H7 (cell line): ENCODE measurements at regions not wholly inside any gene's neighbourhood (a gene's known extent, or its start where the extent isn't known, plus 50 kb on each side); places are given as distances from the start of the nearest gene placed in this dataset.
"Not testable (repeated sequence)": the region's sequence is repeated elsewhere in the genome, so short reads cannot be mapped to it uniquely, and the experiment has no call there.

Experiments
- DNase-seq: peaks from one replicate; pipeline ENCODE4 v3.0.0; 2012
- H3K27me3 ChIP-seq: 2 replicates; pipeline ENCODE4 v1.6.0; 2011; ENCODE audit warnings: mild to moderate bottlenecking, low read length; ENCODE audit not compliant: control insufficient read depth, insufficient read depth
- H3K36me3 ChIP-seq: replicated peaks from 2 replicates; pipeline ENCODE4 v1.5.1; 2011; ENCODE audit warnings: low read length; ENCODE audit not compliant: control insufficient read depth, insufficient read depth
- H3K4me3 ChIP-seq: 2 replicates; pipeline ENCODE4 v1.5.1; 2011; ENCODE audit warnings: low read depth, mild to moderate bottlenecking, control low read depth, low read length, moderate library complexity; ENCODE audit not compliant: insufficient read depth

GRCh38 chr7:51374936-51375335 is 58.3 kb upstream of the COBL start:
- Histone ChIP-seq H3K27me3 (no peaks in the 10 kb centered on the region), H3K4me3 (no peak overlapping the region), H3K36me3 (no peaks in the 10 kb centered on the region)
- DNase-seq, result no peak

GRCh38 chr7:51373607-51374006 is 57.0 kb upstream of the COBL start:
- not testable (repeated sequence) for H3K36me3 ChIP-seq, H3K4me3 ChIP-seq, DNase-seq, H3K27me3 ChIP-seq

- no peak overlapping the region for H3K4me3 ChIP-seq
- no peaks in the 10 kb centered on the region for H3K27me3 ChIP-seq
- H3K36me3 ChIP-seq, result no peaks in the 10 kb centered on the region
- DNase-seq, result peak; percentile 24
Observed at GRCh38 chr7:51369746-51370145, 53.1 kb upstream of the COBL start.

- H3K4me3 ChIP-seq, DNase-seq, H3K27me3 ChIP-seq, H3K36me3 ChIP-seq: not testable (repeated sequence)
Observed at GRCh38 chr7:51369228-51369627, 52.6 kb upstream of the COBL start.

GRCh38 chr7:51368334-51368733 is 51.7 kb upstream of the COBL start:
- no peak overlapping the region for H3K4me3 ChIP-seq
- no peaks in the 10 kb centered on the region for H3K36me3 ChIP-seq
- no peaks in the 10 kb centered on the region for H3K27me3 ChIP-seq
- DNase-seq, result no peak

- Histone ChIP-seq H3K36me3 (no peaks in the 10 kb centered on the region), H3K27me3 (no peaks in the 10 kb centered on the region), H3K4me3 (no peak overlapping the region)
- no peak for DNase-seq
Observed at GRCh38 chr7:51367614-51367968, 51.0 kb upstream of the COBL start.

GRCh38 chr7:51366930-51367613 is 50.5 kb upstream of the COBL start:
- no peaks in the 10 kb centered on the region for H3K36me3 ChIP-seq
- DNase-seq, result peak; percentile 86
- no peak overlapping the region for H3K4me3 ChIP-seq
- no peaks in the 10 kb centered on the region for H3K27me3 ChIP-seq
